RWPE2 (cell line): ENCODE measurements at regions not wholly inside any gene's neighbourhood (a gene's known extent, or its start where the extent isn't known, plus 50 kb on each side); places are given as distances from the start of the nearest gene placed in this dataset.

Source experiments
- ATAC-seq: fragments of 200-7000 bp; cut with Tn5 transposase; 3 replicates; pipeline ENCODE4 v1.9.1; 2021; ENCODE audit warnings: low read depth
- DNase-seq: peaks from one replicate; pipeline ENCODE4 v3.0.0-alpha.2; 2020; ENCODE audit warnings: low spot score
- H3K27ac ChIP-seq: fragments of 450-650 bp; 2 replicates; pipeline ENCODE4 v1.5.1; 2017; ENCODE audit warnings: mild to moderate bottlenecking; ENCODE audit not compliant: poor library complexity, severe bottlenecking
- H3K27me3 ChIP-seq: fragments of 250-450 bp; sonication (Bioruptor Pico); 2 replicates; pipeline ENCODE4 v1.5.1; 2021; ENCODE audit warnings: mild to moderate bottlenecking, moderate library complexity; ENCODE audit not compliant: insufficient read depth, poor library complexity, severe bottlenecking
- H3K36me3 ChIP-seq: fragments of 250-450 bp; sonication (Bioruptor Pico); 2 replicates; pipeline ENCODE4 v1.5.1; 2020; ENCODE audit warnings: low read depth, mild to moderate bottlenecking, moderate library complexity
- H3K4me1 ChIP-seq: fragments of 250-450 bp; sonication (Bioruptor Pico); 2 replicates; pipeline ENCODE4 v1.5.1; 2021; ENCODE audit warnings: mild to moderate bottlenecking, moderate library complexity; ENCODE audit not compliant: insufficient read depth, poor library complexity, severe bottlenecking
- H3K4me3 ChIP-seq: fragments of 250-450 bp; sonication (Bioruptor Pico); 2 replicates; pipeline ENCODE4 v1.5.1; 2021; ENCODE audit warnings: mild to moderate bottlenecking, moderate library complexity; ENCODE audit not compliant: severe bottlenecking
- H3K9me3 ChIP-seq: fragments of 250-450 bp; sonication (Bioruptor Pico); 2 replicates; pipeline ENCODE4 v1.5.1; 2021; ENCODE audit warnings: mild to moderate bottlenecking, moderate library complexity; ENCODE audit not compliant: severe bottlenecking
- CTCF ChIP-seq: fragments of 450-650 bp; IDR thresholded peaks from one replicate; pipeline ENCODE4 v1.5.1; 2017; ENCODE audit warnings: mild to moderate bottlenecking, moderate library complexity; ENCODE audit not compliant: poor library complexity, severe bottlenecking

GRCh38 chr7:25430200-25430931 lies 202.1 kb upstream of the NPVF start:
- no peak overlapping the region for H3K4me3 ChIP-seq
- no peaks in the 10 kb centered on the region for H3K36me3 ChIP-seq
- peaks cover 6% of the 10 kb centered on the region for H3K27me3 ChIP-seq
- H3K9me3 ChIP-seq: no peaks in the 10 kb centered on the region
- H3K27ac ChIP-seq: no peak overlapping the region
- no peak for ATAC-seq
- H3K4me1 ChIP-seq: no peaks in the 10 kb centered on the region
- TF ChIP-seq CTCF: no peak
- DNase-seq: no peak

- no peaks in the 10 kb centered on the region for H3K4me1 ChIP-seq
- ATAC-seq: no peak; the same call in 2 of the 3 replicates
- no peaks in the 10 kb centered on the region for H3K36me3 ChIP-seq
- no peak for TF ChIP-seq CTCF
- peaks cover 6% of the 10 kb centered on the region for H3K27me3 ChIP-seq
- H3K27ac ChIP-seq: no peak overlapping the region
- no peak for DNase-seq
- H3K9me3 ChIP-seq: no peaks in the 10 kb centered on the region
- H3K4me3 ChIP-seq: no peak overlapping the region
Observed at GRCh38 chr7:25431956-25432450, 203.7 kb upstream of the NPVF start.

GRCh38 chr7:25432807-25433206 lies 204.5 kb upstream of the NPVF start:
- TF ChIP-seq CTCF: no peak
- Histone ChIP-seq H3K27ac (no peak overlapping the region), H3K27me3 (peaks cover 6% of the 10 kb centered on the region), H3K4me3 (no peak overlapping the region), H3K36me3 (no peaks in the 10 kb centered on the region), H3K4me1 (no peaks in the 10 kb centered on the region), H3K9me3 (no peaks in the 10 kb centered on the region)
- no peak for DNase-seq
- no peak for ATAC-seq

- Histone ChIP-seq H3K4me1 (no peaks in the 10 kb centered on the region), H3K27ac (no peak overlapping the region), H3K36me3 (no peaks in the 10 kb centered on the region), H3K27me3 (peaks cover 3% of the 10 kb centered on the region), H3K4me3 (no peak overlapping the region), H3K9me3 (no peaks in the 10 kb centered on the region)
- TF ChIP-seq CTCF: no peak
- ATAC-seq: no peak
- DNase-seq: no peak
Observed at GRCh38 chr7:25436413-25436812, 208.1 kb upstream of the NPVF start.

- ATAC-seq (no peak), DNase-seq (no peak)
- no peaks in the 10 kb centered on the region for H3K36me3 ChIP-seq
- no peak overlapping the region for H3K27ac ChIP-seq
- no peaks in the 10 kb centered on the region for H3K4me1 ChIP-seq
- TF ChIP-seq CTCF: no peak
- H3K9me3 ChIP-seq: no peaks in the 10 kb centered on the region
- no peak overlapping the region for H3K4me3 ChIP-seq
- peaks cover 3% of the 10 kb centered on the region for H3K27me3 ChIP-seq
Observed at GRCh38 chr7:25437308-25437707, 209.0 kb upstream of the NPVF start.
